ENCODE measurements at regions not wholly inside any gene's neighbourhood (a gene's known extent, or its start where the extent isn't known, plus 50 kb on each side); places are given as distances from the start of the nearest gene placed in this dataset.

DNA sequence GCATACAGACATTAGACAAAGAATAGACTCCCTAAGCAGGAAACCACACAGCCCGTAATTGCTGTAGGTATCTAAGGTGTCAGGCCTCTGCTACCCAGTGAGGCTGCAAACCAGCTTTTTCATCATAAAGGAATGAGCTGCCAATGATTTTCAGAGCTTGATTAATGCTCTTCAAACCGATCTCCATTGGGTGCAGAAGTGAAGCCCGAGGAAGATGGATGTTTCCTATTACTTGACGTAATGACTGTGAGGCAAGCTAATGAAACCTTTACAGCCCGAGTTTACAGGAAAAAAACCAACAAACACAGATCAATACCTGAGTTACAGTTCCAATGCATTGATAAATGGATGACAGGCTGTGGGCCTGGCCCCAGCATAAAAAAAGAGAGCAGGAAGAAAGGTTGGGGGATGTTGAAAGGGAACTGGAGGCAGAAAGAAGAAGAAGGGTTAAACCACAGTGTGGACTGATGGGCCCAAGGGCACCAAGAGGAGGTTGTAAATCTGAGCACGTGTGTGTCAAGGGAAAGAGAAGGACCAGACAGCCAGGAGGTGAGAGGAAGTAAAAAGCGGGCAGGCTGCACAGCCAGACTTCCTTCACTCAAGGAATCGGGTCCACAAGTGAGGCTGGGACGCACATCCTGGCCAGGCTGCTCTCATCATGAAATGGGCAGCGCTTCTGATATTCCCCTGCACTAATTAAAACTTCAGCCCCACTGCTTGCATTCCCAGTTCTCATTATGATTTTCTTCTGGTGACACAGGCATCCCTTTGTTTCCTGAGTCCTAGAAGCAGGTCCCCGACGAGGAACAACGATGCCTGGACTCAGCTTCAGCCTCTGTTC lies 70.6 kb upstream of the NTM start:
- Mint-ChIP-seq H3K9me3 (peaks cover 5 to 25% of the 10 kb centered on the region in 2 donors), H3K27me3 (peaks cover 31% of the 10 kb centered on the region), H3K4me3 (no peak overlapping the region), H3K27ac (no peak overlapping the region), H3K4me1 (no peaks in the 10 kb centered on the region)
- DNase-seq (no peak), ATAC-seq (no peak)

DNA sequence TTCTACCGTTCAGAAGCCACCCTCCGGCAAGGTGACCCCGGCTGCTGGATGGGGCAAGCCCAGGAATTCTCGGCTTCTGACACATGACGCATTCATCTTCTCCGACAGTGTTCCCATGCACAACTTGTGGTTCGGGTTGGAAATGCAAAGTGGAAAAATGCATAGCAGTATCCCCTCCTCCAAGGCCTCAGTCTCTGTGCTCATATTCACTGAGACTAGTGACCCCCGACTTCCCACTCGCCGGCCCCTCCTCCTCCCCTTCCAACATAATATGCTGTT lies 70.0 kb upstream of the NTM start:
- Mint-ChIP-seq H3K4me3 (no peak overlapping the region), H3K27ac (no peak overlapping the region), H3K27me3 (peaks cover 31% of the 10 kb centered on the region), H3K9me3 (peaks cover 5 to 26% of the 10 kb centered on the region in 2 donors), H3K4me1 (no peaks in the 10 kb centered on the region)
- ATAC-seq: no peak
- DNase-seq: no peak

DNA sequence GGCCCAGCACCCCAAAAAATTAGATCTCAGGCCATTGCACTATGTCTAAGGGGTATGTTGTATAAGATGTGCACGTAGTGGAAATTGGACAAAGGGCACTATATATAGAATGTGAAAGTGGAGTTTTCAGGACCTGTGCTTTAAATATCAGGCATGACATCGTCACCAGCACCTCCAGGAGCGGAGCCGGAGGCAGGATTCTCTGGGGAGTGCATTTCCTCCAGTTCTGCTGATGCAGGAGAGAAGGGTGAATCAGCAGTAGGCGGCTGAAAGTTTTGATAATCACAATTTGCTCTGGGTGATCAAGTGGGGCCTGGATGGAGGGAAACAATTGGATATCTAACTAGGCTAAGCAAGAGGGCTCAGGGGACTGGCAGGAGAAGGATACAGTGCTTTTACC lies 69.1 kb upstream of the NTM start:
- H3K27me3 Mint-ChIP-seq: peaks cover 31% of the 10 kb centered on the region
- no peaks in the 10 kb centered on the region for H3K4me1 Mint-ChIP-seq
- H3K27ac Mint-ChIP-seq: no peak overlapping the region
- peaks cover 5 to 26% of the 10 kb centered on the region in 2 donors for H3K9me3 Mint-ChIP-seq
- no peak for ATAC-seq
- H3K4me3 Mint-ChIP-seq: no peak overlapping the region
- no peak for DNase-seq

DNA sequence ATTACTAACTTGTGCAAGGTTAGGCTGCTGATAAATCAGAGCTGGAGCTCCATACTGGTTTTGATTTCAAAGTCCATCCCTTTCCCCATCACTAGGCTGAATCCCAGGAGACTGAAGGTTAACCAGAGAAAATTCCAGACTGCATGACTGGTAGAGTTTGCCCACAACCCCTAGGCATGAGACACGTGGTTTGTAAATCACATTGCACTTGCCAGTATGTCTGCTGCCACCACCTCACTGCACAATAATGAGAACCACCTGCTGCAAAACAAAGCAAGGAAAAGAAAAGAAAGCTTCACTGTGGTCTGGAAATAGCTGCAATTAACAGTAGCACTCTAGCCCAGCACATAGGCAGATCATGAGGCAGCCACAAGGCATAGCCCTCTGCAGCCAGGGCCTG lies 67.6 kb upstream of the NTM start:
- Mint-ChIP-seq H3K9me3 (peaks cover 5 to 22% of the 10 kb centered on the region in 2 donors), H3K27me3 (peaks cover 29% of the 10 kb centered on the region), H3K4me1 (no peaks in the 10 kb centered on the region), H3K4me3 (no peak overlapping the region), H3K27ac (no peak overlapping the region)
- DNase-seq: no peak
- ATAC-seq: no peak

DNA sequence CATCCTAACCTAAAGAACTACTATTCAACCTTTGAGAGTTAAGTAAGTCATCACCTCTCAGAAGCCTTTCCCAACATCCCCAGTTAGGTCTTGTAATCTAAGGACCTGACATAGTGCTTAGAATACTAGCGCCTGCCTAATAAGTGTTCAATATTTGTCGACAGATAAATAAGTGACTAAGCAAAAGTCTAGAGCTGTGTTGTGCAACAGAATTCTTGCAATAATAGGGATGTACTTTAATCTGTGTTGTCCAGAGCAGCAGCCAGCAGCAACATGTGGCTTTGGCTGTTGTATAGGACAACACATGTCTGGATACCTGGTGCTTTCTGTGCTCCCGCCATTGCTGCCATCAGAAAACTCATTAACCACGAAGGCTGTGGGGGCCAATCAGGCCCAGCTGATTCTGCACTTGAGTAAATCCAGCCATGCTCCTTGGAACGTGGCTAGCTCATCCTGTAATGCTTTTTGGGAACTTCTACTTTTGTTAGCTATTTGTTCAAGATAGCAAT lies 66.8 kb upstream of the NTM start:
- peaks cover 5 to 17% of the 10 kb centered on the region in 2 donors for H3K9me3 Mint-ChIP-seq
- ATAC-seq: no peak
- no peaks in the 10 kb centered on the region for H3K4me1 Mint-ChIP-seq
- no peak for DNase-seq
- peaks cover 24% of the 10 kb centered on the region for H3K27me3 Mint-ChIP-seq
- no peak overlapping the region for H3K27ac Mint-ChIP-seq
- no peak overlapping the region for H3K4me3 Mint-ChIP-seq

DNA sequence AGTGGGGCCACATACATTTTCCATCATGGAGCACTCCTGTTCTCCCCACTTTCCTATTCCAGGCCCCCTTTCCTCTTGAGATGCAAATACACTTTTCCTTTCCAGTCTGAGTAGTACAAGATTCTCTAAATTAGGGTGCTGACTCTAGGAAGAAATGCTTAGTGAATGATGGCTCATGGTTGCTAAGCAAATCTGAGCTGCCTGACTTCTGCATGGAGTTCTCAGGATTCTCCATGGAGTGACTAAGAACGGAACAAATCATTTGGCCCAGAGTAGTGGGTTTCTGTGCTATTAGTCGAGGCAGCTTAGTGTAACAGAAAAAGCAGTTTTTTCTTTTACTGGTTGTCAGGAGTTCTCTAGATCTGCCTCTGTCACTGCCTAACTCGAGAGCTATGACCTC lies 65.4 kb upstream of the NTM start:
- ATAC-seq (no peak), DNase-seq (no peak)
- Mint-ChIP-seq H3K4me3 (no peak overlapping the region), H3K27ac (no peak overlapping the region), H3K27me3 (peaks cover 23% of the 10 kb centered on the region), H3K4me1 (no peaks in the 10 kb centered on the region), H3K9me3 (peaks cover under 1 to 11% of the 10 kb centered on the region in 2 donors)

DNA sequence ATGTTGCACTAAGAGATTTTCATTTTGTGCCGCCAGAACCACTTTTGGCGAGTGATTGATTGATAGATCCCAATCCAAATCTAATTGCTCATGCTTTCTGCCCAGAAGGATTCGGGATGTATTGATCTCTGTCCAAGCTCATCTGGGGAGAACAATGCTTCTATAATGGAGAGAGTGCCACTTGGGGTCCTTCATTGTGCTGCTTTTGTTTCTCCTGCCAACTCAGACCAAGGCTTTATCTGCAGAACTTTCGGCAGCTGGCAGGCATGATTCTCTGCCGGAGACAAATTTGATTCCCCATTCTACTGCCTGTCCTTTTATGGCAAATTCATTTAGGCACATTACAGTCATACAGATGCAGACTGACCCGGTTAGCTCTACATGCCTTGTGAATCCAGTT lies 62.9 kb upstream of the NTM start:
- Mint-ChIP-seq H3K27ac (no peak overlapping the region), H3K4me1 (no peaks in the 10 kb centered on the region), H3K9me3 (peaks cover 0 to 10% of the 10 kb centered on the region in 2 donors), H3K4me3 (no peak overlapping the region), H3K27me3 (peaks cover 7% of the 10 kb centered on the region)
- no peak for DNase-seq
- ATAC-seq: no peak

DNA sequence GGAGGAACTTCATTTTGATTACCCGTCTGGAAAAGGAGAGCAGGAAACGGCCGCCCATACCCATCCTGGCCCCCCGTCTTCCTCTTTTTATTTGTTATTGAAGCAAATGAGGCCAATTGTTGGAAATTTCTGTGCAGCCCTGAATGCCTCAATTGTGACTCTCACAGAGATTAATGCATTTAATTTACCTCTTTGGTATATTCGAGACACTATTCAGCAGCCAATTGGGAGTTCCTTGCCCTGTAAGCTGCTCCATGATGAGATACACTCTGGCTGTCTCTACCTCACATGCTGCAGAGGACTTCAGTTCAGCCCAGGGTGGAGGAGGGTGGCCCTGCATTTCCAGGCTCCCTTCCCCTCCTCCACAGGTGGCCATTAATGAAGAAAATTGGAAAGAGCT lies 60.6 kb upstream of the NTM start:
- Mint-ChIP-seq H3K9me3 (peaks cover 0 to 1% of the 10 kb centered on the region in 2 donors), H3K4me3 (no peak overlapping the region), H3K4me1 (no peaks in the 10 kb centered on the region), H3K27me3 (peaks cover 7% of the 10 kb centered on the region), H3K27ac (no peak overlapping the region)
- ATAC-seq: no peak
- no peak for DNase-seq

GRCh38 chr11:131311776-131312514 lies 58.5 kb upstream of the NTM start:
- no peaks in the 10 kb centered on the region for H3K4me1 Mint-ChIP-seq
- ATAC-seq: no peak
- DNase-seq: no peak
- peaks cover 7% of the 10 kb centered on the region for H3K27me3 Mint-ChIP-seq
- H3K9me3 Mint-ChIP-seq: peaks cover 0 to 11% of the 10 kb centered on the region in 2 donors
- H3K4me3 Mint-ChIP-seq: no peak overlapping the region
- no peak overlapping the region for H3K27ac Mint-ChIP-seq
